GM21447 (cell line): ENCODE measurements at regions not wholly inside any gene's neighbourhood (a gene's known extent, or its start where the extent isn't known, plus 50 kb on each side); places are given as distances from the start of the nearest gene placed in this dataset.

Experiments
- ATAC-seq: cut with Tn5 transposase; IDR thresholded peaks from one replicate; pipeline ENCODE4 v1.9.1; 2021; ENCODE audit not compliant: unreplicated experiment

GRCh38 chr2:5370158-5370557, 322.0 kb upstream of the SOX11 start:
- ATAC-seq = no peak

DNA sequence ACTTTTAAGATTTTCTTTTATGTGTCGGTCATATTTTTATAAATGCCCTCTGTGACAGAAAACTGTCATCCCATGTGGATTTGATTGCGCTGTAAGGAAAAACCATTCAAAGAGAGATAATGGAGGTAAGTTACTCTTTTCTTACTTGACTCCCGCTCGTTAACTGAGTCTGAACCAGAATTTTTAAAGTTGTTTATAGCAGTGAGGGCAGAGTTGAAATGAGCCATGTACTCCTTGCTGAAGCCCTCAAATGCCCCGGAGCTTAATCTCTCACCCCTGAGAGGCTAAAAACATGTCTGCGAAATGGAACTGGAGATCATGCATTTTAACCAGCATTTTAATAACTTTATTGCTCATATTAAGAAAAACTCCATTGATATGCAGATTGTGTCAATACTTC, 320.0 kb upstream of the SOX11 start:
- no peak for ATAC-seq

- no peak for ATAC-seq
Measured at GRCh38 chr2:5373200-5373599, 319.0 kb upstream of the SOX11 start.

DNA sequence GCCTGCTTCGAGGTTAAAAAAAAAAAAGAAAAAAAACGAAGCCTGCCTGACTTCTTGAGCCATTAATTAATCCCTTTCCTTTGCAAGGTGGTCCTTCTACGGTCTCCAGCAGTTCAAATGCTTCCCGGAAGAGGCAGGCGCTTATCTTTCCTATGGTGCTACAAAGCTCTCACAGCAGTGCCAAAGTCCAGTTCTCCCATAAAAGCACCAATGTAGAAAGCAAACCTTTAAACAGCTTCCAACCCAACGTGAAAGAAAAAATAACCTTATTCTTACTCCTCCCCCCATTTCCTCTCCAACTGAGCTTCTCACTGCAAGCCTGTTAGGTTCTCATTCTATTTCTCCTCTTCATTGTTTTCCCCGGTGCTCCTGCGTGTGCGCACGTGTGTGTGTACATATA, 317.4 kb upstream of the SOX11 start:
- ATAC-seq = no peak

- no peak for ATAC-seq
Measured at GRCh38 chr2:5377323-5377722, 314.9 kb upstream of the SOX11 start.

DNA sequence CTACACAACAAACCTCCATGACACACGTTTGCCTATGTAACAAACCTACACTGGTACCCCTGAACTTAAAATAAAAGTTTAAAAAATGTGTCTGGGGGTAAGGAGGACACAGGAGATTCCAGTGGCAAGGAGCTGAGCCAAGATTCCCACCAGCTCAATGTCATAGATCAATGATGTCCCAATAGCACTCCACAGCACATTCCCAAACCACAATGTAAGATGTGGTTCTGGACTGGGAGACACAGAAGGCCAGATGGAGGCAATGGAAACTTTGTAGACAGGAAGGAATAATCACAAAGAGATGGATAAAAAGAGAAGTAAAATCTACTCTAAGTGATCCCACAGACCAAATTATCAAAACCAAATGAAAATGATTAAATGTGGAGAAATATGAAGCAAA, 312.4 kb upstream of the SOX11 start:
- no peak for ATAC-seq

DNA sequence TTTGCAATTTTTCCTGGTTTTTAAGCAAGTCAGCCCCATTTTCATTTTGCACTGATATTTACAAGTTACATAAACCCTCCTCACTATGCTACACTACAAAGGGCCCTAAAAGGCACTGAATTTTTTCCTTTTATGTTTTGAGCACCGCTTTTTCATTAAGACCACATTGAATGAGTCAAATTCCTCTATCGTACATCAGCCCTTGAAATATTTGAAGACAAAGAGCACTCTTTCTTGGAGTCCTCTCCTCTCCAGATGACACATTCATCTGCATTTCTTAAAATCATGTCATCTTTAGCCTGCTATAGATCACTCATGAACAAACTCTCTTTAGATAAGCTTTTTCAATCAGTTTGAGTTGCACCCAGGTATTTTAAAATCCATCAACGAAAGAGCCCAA, 306.6 kb upstream of the SOX11 start:
- ATAC-seq = no peak

GRCh38 chr2:5387406-5387805, 304.8 kb upstream of the SOX11 start:
- no peak for ATAC-seq

DNA sequence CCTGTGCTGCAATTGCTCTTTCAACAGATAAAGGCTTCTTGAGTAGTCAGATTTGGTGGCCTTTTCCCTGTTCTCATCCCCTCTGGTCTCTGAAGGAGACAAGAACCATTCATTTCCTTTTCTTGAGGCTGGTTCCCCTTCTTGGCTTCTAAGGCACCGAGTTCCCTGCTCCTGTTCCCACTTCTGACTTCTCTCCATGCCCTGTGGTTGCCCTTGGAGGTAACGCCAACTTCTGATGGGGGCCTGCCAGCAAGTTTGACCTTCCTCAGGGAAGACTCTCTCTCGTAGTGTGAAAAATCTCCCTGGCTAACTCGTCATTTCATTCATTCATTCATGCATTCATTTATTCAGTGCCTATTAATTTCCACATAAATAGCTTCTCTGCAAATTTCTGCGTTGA, 302.4 kb upstream of the SOX11 start:
- ATAC-seq = no peak

- ATAC-seq = no peak
Measured at GRCh38 chr2:5391362-5391761, 300.8 kb upstream of the SOX11 start.

GRCh38 chr2:5392658-5393057, 299.5 kb upstream of the SOX11 start:
- no peak for ATAC-seq

- no peak for ATAC-seq
Measured at GRCh38 chr2:5393474-5393873, 298.7 kb upstream of the SOX11 start.

GRCh38 chr2:5394223-5394622, 298.0 kb upstream of the SOX11 start:
- no peak for ATAC-seq

- no peak for ATAC-seq
Measured at GRCh38 chr2:5401115-5401657, 291.0 kb upstream of the SOX11 start.

GRCh38 chr2:5403392-5403791, 288.8 kb upstream of the SOX11 start:
- ATAC-seq = no peak

GRCh38 chr2:5409898-5410381, 282.2 kb upstream of the SOX11 start:
- no peak for ATAC-seq

GRCh38 chr2:5410991-5411700, 281.0 kb upstream of the SOX11 start:
- ATAC-seq = no peak

GRCh38 chr2:5412001-5412400, 280.2 kb upstream of the SOX11 start:
- ATAC-seq = no peak

- no peak for ATAC-seq
Measured at GRCh38 chr2:5433855-5434254, 258.3 kb upstream of the SOX11 start.

DNA sequence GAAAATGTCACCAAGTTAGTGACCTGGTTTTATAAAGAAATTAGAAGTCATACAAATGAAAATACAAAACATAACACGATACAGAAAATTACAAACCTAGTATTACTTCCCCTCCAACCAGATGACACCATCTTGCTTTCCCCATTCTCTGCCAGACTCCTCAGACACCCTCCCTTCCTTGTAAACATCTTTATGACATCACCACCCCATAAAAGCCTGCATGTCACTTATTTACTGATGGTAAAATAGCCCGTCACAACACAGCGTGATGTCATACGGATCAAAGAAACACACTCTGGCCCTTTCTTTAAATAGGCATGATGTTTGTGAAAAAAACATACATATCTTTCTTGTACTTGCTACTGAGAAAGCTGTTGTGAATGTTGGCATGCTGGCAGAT, 254.8 kb upstream of the SOX11 start:
- ATAC-seq = no peak

- ATAC-seq = no peak
Measured at GRCh38 chr2:5440174-5440573, 252.0 kb upstream of the SOX11 start.

DNA sequence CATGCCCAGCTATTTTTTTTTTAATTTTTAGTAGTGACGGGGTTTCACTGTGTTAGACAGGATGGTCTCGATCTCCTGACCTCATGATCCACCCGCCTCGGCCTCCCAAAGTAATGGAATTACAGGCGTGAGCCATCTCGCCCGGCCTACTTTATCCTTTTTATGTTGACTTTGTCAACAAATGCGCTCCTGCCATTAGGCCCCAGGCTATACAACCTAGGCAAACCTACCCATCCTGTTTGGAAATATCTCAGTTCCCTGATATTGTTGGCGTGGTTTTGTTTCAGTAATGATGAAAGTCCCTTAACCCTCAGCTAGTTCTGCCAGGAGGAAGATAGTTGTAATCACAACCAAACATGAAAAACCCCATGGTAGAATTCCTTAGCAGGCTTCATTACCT, 249.4 kb upstream of the SOX11 start:
- ATAC-seq = no peak

DNA sequence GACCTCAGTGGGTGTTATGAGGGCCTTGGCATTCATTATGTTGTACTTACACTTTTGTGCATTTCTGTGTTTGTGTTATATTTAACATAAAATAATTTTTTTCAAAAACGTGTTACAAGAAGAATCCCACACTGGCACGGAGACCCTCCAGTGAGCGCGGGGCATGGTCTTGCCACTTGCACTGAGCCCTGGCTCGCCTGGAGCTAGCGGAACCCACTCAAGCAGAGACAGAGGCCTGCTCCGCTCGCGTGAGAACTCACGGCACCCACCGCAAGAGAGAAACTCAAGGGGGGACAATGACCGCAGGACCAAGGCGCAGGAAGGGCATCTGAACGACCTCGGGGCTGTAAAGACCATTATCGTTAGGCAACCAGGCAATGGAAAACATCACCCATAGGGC, 248.0 kb upstream of the SOX11 start:
- ATAC-seq = no peak
